Head of caudate nucleus (tissue), 42 donors: ENCODE measurements at regions not wholly inside any gene's neighbourhood (a gene's known extent, or its start where the extent isn't known, plus 50 kb on each side); places are given as distances from the start of the nearest gene placed in this dataset.

Experiments used
- DNase-seq, 42 donors: peaks; one replicate each; pipeline versions ENCODE4 v3.0.0 to v3.0.0-alpha.2; 2020 to 2021; ENCODE audit warnings: mixed read lengths in 7 of 42
- intact Hi-C: fragments of 100-400 bp; cut with DNase I; formaldehyde crosslinking; loops from one replicate; pipeline ENCODE4 v1.15.0; 2022

DNA sequence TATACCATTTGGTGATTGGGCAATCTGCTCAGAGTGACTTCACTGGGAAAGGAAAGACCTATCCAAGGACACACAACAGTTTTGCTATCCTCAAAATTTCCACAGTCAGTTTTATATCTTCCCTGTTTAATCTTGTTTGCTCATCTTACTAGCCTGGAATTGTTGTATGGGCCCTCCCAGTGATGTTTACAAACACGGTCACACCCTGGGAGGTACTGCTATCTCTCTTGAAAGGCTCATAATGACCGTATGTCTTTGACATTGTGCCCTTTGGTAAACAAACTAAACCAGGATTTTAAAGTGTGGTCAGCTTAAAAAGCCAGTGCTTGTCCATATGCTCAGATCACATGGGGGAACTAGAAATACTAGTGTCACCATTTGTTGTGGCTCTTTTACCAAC is 277.0 kb downstream of the CDH2 start:
- intact Hi-C loops: no loop called here
- DNase-seq: no peak

DNA sequence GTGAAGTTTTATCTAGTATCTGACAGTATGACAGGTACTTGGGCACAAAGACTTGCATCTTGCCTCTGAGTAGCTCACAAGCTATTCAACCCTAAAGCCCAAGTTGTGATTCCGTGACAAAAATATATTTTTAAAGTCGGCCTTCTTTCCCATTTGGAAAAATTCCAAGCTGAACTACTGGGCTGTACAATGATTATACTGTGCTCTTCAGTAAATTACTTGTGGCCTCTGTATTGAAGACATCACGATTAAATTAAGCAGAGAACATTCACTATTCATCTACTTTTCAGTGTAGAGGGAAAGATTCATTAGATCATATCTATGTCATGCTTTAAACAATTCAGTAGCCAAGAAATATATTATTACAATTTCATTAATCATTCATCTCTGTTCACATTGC is 282.2 kb downstream of the CDH2 start:
- intact Hi-C loops: no loop called here
- DNase-seq: no peak

DNA sequence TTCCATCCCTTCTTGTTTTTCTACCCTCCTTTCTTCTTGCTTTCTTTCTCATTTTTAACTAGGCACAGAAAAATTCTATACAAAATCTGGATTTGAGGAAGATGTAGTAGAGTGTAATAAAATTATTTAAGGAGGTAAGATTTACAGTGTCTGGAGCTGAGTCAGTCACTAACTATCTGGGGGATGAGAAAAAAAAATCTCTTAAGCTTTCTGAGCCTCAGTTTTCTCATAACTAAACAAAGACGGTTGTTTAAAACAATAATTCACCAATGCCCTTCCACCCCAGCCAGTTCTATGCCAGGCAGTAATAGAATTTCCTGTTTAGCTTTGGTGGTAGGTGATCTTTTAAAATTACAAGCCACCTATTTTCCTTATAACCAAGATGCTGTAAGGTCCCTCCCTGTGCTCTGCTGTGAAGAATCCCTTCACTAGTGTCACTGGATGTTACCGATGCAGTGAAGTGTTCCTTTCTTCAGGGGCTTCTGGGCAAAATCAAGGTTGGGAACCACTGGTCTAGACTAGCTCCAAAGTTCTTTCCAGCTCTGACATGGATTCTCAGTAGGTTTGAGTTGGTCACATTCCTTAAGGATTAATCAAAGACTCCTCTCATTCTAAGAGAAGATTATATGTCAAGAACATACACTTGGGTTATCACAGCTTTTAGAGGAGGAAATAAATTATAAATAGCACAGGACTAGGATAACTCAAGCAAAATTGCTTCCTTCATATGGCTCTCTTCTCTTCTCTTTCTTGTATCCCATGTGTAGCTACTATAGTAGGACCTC is 289.0 kb downstream of the CDH2 start:
- DNase-seq: no peak
- intact Hi-C loops: no loop called here

DNA sequence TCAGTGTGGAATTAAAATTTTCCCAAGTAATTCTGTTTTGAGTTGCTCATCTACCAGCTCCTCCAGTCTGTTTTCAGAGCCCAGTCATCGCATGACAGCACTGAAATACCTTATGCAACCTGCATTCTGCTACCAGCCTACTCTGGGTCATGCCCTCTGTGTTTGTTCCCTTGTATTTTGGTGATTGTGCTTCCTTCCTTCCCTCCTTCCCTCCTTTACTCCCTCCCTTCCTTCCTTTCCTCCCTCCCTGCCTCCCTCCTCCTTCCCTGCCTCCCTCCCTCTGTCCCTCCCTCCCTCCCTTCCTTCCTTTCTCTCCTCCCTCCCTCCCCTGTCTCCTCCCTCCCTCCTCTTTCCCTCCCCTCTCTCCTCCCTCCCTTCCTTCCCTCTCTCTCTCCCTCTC is 289.6 kb downstream of the CDH2 start:
- no peak for DNase-seq
- intact Hi-C loops: no loop called here

DNA sequence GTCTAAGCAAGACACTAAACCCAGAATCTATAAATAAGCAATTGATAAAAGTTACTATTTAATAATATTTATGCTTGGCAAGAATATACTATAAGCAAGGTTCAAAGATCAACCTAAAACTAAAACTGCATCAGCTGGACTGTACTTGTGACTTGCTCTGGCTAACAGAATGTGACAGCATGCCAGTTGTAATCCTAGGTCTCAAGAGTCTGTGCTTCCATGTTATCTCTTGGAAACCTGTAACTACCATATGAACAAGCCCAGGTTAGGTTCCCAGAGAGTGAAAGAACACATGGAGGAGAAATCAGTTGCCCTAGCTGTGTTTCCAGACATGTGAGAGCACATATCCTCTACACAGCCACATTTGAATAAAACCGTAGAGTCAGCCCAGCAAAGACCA is 297.4 kb downstream of the CDH2 start:
- intact Hi-C loops: no loop called here
- DNase-seq: no peak

DNA sequence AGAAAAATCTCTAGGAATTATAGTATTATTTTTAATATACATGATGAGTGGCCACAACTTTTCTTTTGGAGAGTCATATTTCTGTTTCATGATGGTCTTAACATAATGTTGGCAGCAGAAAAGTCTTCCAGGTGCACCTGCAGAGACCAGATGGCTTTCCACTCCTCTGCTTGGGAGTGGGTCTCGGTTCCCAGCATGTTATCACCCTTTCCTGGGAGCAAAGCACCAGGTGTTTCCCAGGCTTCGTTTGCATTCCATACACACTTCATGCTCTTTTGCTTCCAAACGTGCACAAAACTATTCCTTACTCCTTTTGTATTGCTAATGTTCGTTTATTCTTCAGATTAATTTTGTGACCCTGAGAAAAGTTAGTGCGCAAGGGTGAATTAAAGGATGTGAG is 305.2 kb downstream of the CDH2 start:
- no peak for DNase-seq
- intact Hi-C loops: no loop called here

DNA sequence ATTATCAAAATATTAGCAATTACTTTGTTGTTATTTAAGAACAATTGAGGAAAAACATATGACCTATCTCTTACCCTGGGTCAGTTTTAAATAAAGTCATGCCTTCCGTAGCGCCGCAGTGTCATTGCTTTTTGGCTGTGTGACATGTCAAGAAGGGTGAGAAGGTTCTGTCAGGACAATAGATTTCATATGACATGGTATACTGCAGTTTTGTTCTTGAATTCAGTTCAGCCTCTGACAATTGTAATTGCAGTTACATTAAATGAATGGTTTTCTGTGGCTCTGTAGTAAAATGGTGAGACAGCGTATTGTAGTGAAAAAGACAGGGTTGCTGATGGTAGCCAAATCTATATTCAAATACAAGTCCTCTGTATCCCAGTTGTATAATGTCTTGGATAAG is 307.2 kb downstream of the CDH2 start:
- intact Hi-C loops: no loop called here
- no peak for DNase-seq

DNA sequence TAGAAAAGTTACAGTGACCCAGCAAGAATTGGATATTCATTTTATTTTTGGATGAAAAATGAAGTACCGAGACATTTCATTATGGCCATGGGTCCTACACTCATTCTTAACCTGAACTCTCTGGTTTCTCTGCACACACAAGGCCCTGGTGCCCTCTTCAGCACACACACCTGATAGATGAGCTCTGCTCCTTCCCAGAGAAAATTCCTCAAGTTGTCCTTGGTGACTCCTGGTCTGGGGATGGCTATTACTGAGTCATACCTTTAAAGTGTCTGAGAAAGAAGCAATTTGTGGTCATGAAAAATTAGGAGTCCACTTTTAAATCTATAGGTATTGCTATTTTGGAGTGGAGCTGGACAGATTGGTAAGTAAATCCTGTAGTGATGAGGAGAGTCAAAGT is 311.5 kb downstream of the CDH2 start:
- no peak for DNase-seq
- intact Hi-C loops: no loop called here

DNA sequence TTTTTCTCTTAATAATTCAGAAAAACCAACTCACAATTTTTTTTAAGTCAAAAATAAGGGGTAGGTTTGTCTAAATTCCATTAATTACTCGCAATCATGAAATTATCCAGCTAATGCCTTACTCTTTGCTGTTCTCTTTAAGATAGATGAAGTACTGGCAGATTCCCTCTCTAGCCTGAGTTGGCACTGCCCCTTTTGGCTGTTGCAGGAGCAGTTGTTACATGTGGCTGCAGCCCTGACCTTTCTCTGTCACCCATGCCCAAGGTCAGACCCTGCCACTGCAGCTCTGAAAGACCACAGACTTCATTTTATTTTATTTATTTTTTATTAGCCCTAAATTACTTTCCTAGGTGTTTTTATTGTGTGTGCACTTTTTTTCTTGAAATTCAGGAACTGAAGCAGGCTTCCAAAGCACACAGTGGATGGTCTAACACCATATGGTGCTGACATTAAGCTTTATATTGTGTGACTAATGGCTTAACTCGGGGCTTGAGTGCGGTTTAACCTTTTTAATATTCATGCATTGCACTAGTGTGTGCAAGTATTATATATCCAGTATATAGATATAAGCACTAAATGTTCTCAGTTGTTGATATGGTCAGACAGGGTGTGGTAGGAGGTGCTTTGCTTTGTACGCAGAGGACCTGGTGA is 313.0 kb downstream of the CDH2 start:
- intact Hi-C loops: no loop called here
- no peak for DNase-seq

DNA sequence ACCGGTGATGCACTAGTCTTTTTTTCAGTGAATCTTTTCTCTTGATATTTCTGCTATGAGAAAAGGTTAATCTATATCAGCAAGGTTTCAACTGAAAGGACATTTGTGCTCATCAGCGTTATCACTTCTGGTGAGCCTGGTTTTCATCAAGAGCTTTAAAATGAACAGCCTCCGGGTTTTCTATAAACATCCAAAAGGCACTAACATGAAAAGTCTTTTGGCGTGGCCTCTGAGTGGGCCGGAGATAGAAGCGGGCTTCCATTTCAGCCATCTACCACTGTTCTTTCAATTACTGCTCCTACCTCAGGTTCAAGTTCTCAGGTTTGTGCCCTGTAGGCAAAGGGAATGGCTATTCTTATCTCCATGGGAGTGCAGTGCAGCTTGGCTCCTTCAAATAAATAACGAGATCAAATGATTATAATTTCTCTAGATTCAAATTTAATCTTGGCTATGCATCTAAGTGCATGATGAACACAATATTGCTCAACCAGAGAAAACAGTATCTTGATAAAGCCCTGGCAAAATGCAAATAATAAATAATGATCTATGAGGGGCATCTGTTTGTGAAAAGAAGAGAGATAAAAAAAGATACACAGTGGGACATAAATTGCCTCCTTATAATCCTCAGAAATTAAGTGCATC is 314.8 kb downstream of the CDH2 start:
- intact Hi-C loops: no loop called here
- DNase-seq: no peak

DNA sequence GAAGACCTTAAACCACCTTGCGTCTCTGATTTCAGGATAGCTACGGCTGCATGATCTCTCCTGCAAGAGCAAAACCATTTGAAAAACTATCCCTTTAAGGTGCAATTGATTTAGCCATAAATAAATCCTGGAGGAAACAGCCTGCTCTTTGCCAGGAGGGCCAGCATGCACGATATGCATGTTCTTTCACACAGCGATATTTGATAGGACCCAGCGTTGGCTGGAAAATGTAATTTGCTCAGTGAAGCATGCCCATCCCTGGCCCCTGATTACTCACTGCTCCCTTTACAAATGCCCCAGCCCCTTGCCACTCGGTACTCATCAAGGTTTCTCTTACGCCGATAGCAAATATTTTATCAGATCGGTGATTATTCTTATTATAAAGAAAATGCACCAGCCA is 315.4 kb downstream of the CDH2 start:
- intact Hi-C loops: no loop called here

DNA sequence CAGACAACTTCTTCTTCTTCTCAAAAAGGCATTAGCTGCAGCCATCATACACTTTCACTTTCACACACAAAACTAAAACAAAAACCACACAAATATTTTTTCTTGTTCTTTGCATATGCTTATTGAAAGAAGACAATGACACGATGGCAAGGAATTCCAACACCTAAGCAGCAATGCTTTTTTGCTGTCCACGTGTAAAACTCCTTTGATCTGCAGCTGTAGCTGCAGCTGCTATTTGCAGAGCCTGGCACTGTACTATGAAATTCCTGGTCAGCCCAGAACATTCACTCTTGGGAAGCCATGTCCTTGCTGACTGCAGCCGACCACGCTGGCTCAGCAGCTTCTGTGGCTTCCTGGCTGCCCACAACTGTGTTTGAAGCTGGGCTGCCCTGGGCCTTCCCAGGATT is 316.2 kb downstream of the CDH2 start:
- intact Hi-C loops: no loop called here
- peak in 1 of 42 donors; percentile 16 for DNase-seq

More for the DNA sequence above, 315.4 kb downstream of the CDH2 start:
- DNase-seq: no peak

DNA sequence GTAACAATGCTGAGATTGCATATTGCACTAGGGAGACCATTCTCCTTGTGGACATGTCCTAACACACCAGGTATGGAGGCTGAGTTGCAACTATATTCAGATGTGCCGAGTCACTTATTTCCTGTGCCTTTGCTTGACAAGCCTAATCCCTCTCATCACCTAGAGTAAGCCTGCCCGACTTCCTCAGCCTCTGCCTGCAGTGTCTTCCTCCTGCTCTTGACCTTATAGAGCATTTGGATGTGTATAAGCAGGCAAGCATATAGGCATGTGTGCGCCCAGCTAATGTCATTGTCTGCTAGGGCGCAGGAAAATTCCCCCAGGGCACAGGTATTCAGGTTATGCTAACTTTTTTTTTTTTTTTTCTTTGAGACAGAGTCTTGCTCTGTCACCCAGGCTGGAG is 316.9 kb downstream of the CDH2 start:
- intact Hi-C loops: no loop called here
- no peak for DNase-seq

DNA sequence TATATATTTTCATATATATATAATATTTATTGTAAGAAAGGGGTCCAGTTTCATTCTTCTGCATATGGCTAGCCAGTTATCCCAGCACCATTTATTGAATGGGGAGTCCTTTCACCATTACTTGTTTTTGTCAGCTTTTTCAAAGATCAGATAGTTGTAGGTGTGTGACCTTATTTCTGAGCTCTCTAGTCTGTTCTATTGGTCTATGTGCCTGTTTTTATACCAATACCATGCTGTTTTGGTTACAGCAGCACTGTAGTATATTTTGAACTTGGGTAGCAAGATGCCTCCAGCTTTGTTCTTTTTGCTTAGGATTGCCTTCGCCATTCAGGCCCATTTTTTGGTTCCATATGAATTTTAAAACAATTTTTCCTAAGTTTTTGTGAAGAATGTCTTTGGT is 320.1 kb downstream of the CDH2 start:
- intact Hi-C loops: no loop called here
- DNase-seq: no peak

DNA sequence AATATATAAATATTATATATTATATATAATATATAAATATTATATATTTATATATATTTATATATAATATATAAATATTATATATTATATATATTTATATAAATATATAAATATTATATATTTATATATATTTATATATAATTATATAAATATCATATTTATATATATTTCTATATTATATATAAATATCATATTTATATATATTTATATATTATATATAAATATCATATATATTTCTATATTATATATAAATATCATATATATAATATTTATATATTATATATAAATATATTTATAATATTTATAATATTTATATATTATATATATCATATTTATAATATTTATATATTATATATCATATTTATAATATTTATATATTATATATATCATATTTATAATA is 321.4 kb downstream of the CDH2 start:
- DNase-seq: no peak
- intact Hi-C loops: no loop called here

DNA sequence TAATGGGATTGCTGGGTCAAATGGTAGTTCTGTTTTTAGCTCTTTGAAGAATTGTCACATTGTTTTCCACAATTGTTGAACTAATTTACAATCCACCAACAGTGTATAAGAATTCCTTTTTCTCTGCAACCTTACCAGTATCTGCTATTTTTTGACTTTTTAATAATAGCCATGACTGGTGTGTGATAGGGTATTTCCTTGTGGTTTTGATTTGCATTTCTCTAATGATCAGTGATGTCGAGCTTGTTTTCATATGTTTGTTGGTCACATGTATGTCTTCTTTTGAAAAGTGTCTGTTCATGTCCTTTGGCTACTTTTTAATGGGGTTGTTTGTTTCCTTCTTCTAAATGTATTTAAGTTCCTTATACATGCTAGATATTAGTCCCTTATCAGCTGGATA is 322.3 kb downstream of the CDH2 start:
- intact Hi-C loops: no loop called here
- DNase-seq: no peak

DNA sequence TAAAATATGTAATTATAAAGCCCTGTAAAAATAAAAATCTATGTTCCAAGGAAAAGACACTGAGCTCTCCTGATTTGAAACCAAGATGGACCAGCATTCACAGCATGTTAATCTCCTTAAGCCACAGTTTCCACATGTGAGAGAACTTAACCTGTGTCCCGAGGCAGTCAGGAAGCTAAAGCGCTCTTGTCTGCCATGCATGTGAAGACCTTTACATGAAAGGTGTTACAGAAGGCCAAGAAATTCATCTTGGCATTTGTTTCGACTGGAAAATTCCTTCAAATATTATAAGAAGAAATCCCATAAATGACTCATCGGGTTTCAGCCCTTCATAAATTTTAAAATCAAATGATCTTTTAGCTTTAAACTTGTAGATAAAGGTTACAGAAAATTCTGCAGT is 328.6 kb downstream of the CDH2 start:
- intact Hi-C loops: no loop called here
- no peak for DNase-seq

DNA sequence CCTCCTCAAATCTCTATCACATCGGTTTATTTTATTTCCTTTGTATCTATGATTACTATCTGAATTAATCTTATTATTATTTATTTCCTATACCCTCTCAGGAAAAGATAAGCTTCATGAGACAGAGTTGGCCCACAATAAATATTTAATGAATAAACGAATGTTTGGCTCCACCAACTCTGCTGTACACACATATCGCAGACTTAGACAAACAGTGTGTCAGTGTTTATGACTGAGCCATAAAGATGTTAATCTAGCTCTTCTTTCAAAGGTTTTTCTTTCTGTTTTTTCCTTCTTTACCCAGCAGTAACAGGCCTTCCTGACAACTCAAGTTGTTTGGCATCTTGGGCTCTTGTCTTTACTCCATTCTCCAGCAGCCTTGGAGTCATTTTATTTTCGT is 329.5 kb downstream of the CDH2 start:
- intact Hi-C loops: no loop called here
- DNase-seq: no peak

DNA sequence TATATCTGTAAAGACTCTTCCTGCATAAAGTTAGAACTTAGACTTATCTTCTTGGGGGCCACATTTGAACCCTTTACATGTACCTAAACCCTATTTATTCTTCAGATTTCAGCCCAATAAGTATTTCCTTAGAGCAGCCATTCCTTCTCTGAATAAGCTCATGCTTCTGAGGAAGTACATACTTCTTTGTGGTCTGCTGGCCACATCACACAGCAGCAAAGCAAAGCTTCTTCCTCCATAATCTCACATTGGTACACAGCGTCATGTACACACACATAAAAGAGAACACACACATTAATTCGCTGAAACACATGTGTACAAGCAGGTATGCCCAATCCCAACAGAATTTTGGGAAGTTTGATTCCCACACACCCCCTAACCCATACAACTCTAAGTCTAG is 331.0 kb downstream of the CDH2 start:
- no peak for DNase-seq
- intact Hi-C loops: no loop called here
